Epithelial cell of proximal tubule (primary cell): ENCODE measurements at regions not wholly inside any gene's neighbourhood (a gene's known extent, or its start where the extent isn't known, plus 50 kb on each side); places are given as distances from the start of the nearest gene placed in this dataset.
A peak's percentile ranks its signal among the peaks of the same experiment; 100 is the strongest.
"Not testable (repeated sequence)": the region's sequence is repeated elsewhere in the genome, so short reads cannot be mapped to it uniquely, and the experiment has no call there.

Source experiments
- DNase-seq: peaks from one replicate; pipeline ENCODE4 v3.0.0-alpha.2; 2011; ENCODE audit warnings: low read depth
- H3K4me3 ChIP-seq: 2 replicates; pipeline ENCODE4 v1.5.1; 2011; ENCODE audit warnings: low read depth, mild to moderate bottlenecking, low read length
- TF ChIP-seq, protein P1 (sequence below): conservative IDR thresholded peaks from 2 replicates; pipeline ENCODE4 v1.5.1; 2012; ENCODE audit warnings: low read depth, mild to moderate bottlenecking, low read length

DNA sequence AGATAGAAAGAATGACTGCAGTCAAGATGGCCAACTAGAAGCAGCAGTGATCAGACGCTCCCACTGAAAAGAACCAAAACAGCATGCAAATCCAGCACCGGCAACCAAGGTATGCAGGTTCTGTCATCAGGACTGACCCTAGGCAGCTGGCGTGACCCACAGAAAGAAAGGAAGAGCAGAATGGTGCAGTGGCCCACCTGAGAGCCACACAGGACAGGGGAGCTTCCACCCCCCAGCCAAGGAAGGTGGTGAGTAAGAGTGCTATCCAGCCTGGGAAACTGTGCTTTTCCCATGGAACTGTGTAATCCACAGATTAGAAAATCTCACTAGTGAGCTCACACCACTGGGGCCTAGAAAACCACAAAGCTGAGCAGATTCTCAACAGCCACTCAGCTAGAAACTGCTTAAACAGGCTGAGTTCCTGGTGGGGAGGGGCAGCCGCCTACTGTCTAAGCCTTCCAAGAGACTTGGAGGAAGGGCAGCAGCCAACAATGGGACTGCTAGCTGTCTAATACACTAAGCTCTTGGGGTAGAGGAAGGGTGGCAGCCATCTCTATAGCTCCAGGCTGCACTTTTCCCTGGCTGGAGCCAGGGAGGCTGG lies 127.9 kb downstream of the EVA1A start:
- TF ChIP-seq, protein P1, sequence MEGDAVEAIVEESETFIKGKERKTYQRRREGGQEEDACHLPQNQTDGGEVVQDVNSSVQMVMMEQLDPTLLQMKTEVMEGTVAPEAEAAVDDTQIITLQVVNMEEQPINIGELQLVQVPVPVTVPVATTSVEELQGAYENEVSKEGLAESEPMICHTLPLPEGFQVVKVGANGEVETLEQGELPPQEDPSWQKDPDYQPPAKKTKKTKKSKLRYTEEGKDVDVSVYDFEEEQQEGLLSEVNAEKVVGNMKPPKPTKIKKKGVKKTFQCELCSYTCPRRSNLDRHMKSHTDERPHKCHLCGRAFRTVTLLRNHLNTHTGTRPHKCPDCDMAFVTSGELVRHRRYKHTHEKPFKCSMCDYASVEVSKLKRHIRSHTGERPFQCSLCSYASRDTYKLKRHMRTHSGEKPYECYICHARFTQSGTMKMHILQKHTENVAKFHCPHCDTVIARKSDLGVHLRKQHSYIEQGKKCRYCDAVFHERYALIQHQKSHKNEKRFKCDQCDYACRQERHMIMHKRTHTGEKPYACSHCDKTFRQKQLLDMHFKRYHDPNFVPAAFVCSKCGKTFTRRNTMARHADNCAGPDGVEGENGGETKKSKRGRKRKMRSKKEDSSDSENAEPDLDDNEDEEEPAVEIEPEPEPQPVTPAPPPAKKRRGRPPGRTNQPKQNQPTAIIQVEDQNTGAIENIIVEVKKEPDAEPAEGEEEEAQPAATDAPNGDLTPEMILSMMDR = no peak
- no peak overlapping the region for H3K4me3 ChIP-seq
- DNase-seq = peak; percentile 93

GRCh38 chr2:75431763-75432162 lies 129.0 kb downstream of the EVA1A start:
- TF ChIP-seq, protein P1 = no peak
- peak; percentile 40 for DNase-seq
- H3K4me3 ChIP-seq = no peak overlapping the region

- TF ChIP-seq, protein P1 = no peak
- no peak overlapping the region for H3K4me3 ChIP-seq
- no peak for DNase-seq
These were observed 129.5 kb downstream of the EVA1A start for GRCh38 chr2:75431276-75431675.

GRCh38 chr2:75430449-75430848 lies 130.3 kb downstream of the EVA1A start:
- not testable (repeated sequence) for H3K4me3 ChIP-seq, DNase-seq

- TF ChIP-seq, protein P1 = no peak
- no peak for DNase-seq
- H3K4me3 ChIP-seq = no peak overlapping the region
These were observed 131.9 kb downstream of the EVA1A start for GRCh38 chr2:75428646-75429443.

DNA sequence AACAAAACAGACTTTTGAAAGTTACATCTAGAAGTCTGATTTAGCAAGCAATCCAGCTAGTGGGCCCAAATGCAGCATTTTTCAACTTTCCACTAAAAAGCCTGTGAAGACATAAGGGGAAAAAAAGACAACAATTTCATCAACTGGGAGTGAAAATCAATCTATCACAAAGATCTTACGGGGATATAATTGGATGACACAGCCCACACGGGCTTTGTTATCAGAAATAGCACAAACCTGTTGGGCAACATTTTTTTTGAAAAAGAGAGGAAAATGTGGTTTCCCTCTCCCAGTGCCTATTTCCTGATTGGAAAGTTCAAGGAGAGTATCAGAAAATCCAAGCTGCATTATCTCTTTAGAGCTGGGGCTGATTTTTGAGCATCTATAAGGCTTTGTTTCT lies 132.7 kb downstream of the EVA1A start:
- no peak for DNase-seq
- H3K4me3 ChIP-seq = no peak overlapping the region
- TF ChIP-seq, protein P1 = no peak

- H3K4me3 ChIP-seq = no peak overlapping the region
- TF ChIP-seq, protein P1 = peak; percentile 23
- DNase-seq = no peak
These were observed 135.7 kb downstream of the EVA1A start for GRCh38 chr2:75424936-75425619.
